Transverse colon (tissue), 4 donors: ENCODE measurements at regions not wholly inside any gene's neighbourhood (a gene's known extent, or its start where the extent isn't known, plus 50 kb on each side); places are given as distances from the start of the nearest gene placed in this dataset.

Experiments
- DNase-seq: peaks from one replicate; pipeline ENCODE4 v3.0.0-alpha.2; 2019
- H3K27ac ChIP-seq, 4 donors: fragments of 200-600 bp; sonication (generic); 2 replicates each; pipeline ENCODE4 v1.5.1; 2016 to 2018; ENCODE audit warnings: inconsistent platforms in 4 of 4
- H3K27me3 ChIP-seq: fragments of 200-600 bp; sonication (generic); 2 replicates; pipeline ENCODE4 v1.5.1; 2017; ENCODE audit warnings: inconsistent platforms
- H3K36me3 ChIP-seq, 4 donors: fragments of 200-600 bp; sonication (generic); 2 replicates each; pipeline ENCODE4 v1.5.1; 2017 to 2019; ENCODE audit warnings: inconsistent platforms in 4 of 4
- H3K4me1 ChIP-seq, 4 donors: fragments of 200-600 bp; sonication (generic); 2 replicates each; pipeline ENCODE4 v1.5.1; 2017 to 2020; ENCODE audit warnings: inconsistent platforms in 4 of 4
- H3K4me3 ChIP-seq, 4 donors: fragments of 200-600 bp; sonication (generic); 1 replicate in 1 of 4; 2 replicates in 3 of 4; pipeline versions ENCODE4 v1.5.1 to v1.6.1; 2017 to 2019; ENCODE audit warnings: inconsistent platforms in 4 of 4
- H3K9me3 ChIP-seq, 2 donors: fragments of 200-600 bp; sonication (generic); 2 replicates each; pipeline ENCODE4 v1.5.1; 2017 to 2019; ENCODE audit warnings: inconsistent platforms in 2 of 2
- EP300 ChIP-seq: sonication (generic); formaldehyde crosslinking; IDR thresholded peaks from one replicate; pipeline ENCODE4 v1.6.1; 2017; ENCODE audit warnings: antibody characterized with exemption, low read depth
- POLR2A ChIP-seq: fragments of 450-650 bp; IDR thresholded peaks from one replicate; pipeline ENCODE4 v1.6.1; 2016; ENCODE audit warnings: antibody characterized with exemption, mild to moderate bottlenecking, moderate library complexity
- POLR2AphosphoS5 ChIP-seq, 3 donors: sonication (generic); formaldehyde crosslinking; IDR thresholded peaks; one replicate each; pipeline ENCODE4 v1.6.1; 2016; ENCODE audit warnings: antibody characterized with exemption in 3 of 3
- WGBS, 2 donors: methylation state at CpG; one replicate each; pipeline ENCODE4 v1.1.5; 2018; ENCODE audit warnings: low coverage in 1 of 2; 5-methylcytosine and 5-hydroxymethylcytosine counted together
- in situ Hi-C, 4 donors: fragments of 200-750 bp; cut with MboI; loops; one replicate each; pipeline versions ENCODE4 v1.15.0 to v1.15.1; 2017; ENCODE audit warnings: low sequenced_read_pairs in 3 of 4, low pct_ligation_motif_present in 1 of 4, low pct_unique_long_range_greater_than_20kb in 1 of 4
- intact Hi-C: fragments of 100-400 bp; cut with DNase I; formaldehyde crosslinking; loops from one replicate; pipeline ENCODE4 v1.15.1; 2023; ENCODE audit warnings: low total_unique reads
- TF ChIP-seq, protein P1 (sequence below), 5 experiments: fragments of 200-600 bp in 3 of 5; fragments of 450-650 bp in 2 of 5; sonication (generic) in 3 of 5; IDR thresholded peaks; 1 replicate in 2 of 5; 2 replicates in 3 of 5; pipeline ENCODE4 v1.5.1; 2016 to 2017; ENCODE audit warnings: antibody characterized with exemption in 5 of 5, inconsistent platforms in 3 of 5, mild to moderate bottlenecking in 2 of 5, moderate library complexity in 1 of 5

DNA sequence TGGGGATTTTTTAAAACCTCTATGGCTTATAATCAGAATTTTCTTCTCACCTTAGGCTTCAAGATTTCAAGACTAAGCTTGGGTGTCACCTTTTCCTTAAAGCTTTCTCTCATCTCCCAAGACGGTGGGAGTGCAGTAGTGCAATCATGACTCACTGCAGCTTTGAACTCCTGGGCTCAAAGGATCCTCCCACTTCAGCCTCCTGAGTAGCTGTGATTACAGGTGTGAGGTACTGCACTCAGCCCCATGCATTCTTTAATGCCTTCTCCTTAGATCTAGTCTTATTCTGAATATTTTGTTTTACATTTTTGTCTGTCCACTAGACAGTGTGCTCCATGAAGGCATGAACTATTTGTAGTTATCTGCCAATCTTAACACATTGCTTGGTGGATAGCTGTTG is 55.7 kb upstream of the FAT3 start:
- H3K4me3 ChIP-seq, result no peak overlapping the region
- in situ Hi-C loops, result no loop called here
- H3K36me3 ChIP-seq, result no peaks in the 10 kb centered on the region
- no peaks in the 10 kb centered on the region for H3K4me1 ChIP-seq
- no peaks in the 10 kb centered on the region for H3K27me3 ChIP-seq
- intact Hi-C loops, result no loop called here
- 56 to 77% methylated on average over 1 of the region's 1 CpG for WGBS, 2 donors
- no peak overlapping the region for H3K27ac ChIP-seq
- no peak for DNase-seq
- H3K9me3 ChIP-seq, result no peaks in the 10 kb centered on the region
- TF ChIP-seq, protein P1, sequence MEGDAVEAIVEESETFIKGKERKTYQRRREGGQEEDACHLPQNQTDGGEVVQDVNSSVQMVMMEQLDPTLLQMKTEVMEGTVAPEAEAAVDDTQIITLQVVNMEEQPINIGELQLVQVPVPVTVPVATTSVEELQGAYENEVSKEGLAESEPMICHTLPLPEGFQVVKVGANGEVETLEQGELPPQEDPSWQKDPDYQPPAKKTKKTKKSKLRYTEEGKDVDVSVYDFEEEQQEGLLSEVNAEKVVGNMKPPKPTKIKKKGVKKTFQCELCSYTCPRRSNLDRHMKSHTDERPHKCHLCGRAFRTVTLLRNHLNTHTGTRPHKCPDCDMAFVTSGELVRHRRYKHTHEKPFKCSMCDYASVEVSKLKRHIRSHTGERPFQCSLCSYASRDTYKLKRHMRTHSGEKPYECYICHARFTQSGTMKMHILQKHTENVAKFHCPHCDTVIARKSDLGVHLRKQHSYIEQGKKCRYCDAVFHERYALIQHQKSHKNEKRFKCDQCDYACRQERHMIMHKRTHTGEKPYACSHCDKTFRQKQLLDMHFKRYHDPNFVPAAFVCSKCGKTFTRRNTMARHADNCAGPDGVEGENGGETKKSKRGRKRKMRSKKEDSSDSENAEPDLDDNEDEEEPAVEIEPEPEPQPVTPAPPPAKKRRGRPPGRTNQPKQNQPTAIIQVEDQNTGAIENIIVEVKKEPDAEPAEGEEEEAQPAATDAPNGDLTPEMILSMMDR (IDR thresholded peaks at IDR 0.05), result no peak
- TF ChIP-seq POLR2AphosphoS5 (IDR thresholded peaks at IDR 0.05) (no peak), POLR2A (no peak)

DNA sequence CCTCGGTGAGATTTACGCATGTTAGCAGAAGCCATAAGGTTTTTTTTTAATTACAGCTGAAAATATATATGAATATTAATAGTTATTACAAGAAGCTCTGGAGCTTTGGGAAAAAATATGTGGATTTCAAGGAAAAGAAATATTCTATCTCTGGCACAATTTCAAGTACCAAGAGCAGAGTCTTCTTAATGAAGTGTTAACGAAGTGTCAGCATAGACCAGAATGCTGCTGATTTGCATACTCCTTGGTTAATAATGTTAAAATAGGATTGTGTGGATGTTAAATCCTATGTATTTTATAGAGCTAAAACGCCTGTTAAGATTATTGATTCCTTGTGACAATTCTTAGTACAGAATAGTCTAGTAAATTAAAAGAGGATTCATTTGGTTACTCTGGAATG is 57.0 kb upstream of the FAT3 start:
- Histone ChIP-seq H3K36me3 (no peaks in the 10 kb centered on the region), H3K27ac (no peak overlapping the region), H3K9me3 (no peaks in the 10 kb centered on the region), H3K4me3 (no peak overlapping the region), H3K4me1 (no peaks in the 10 kb centered on the region), H3K27me3 (no peaks in the 10 kb centered on the region)
- in situ Hi-C loops (no loop called here), intact Hi-C loops (no loop called here)
- 84 to 86% methylated on average over 4 of the region's 4 CpGs for WGBS, 2 donors
- no peak for DNase-seq
- TF ChIP-seq POLR2AphosphoS5 (IDR thresholded peaks at IDR 0.05) (no peak), POLR2A (no peak), EP300 (no peak)
- TF ChIP-seq, protein P1 (IDR thresholded peaks at IDR 0.05), result no peak

DNA sequence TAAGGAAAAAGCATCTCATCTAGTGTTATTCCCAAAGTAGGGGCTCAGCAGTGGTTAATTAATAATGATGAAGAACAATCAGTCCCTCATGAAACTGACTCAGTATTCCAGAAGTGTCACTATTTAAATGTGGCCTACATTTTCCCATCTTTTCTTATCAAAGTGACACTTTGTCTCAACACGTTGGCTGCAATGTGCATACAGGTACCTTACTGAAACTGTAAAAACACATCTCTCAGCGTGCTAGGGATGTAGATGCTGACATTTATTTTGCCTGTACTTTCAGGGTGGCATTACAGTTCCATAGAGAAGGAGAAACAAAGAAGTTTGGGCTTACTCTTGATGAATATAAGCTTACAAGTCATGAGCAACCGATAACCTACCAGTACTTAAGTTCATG is 58.3 kb upstream of the FAT3 start:
- H3K4me3 ChIP-seq, result no peak overlapping the region
- no peak overlapping the region for H3K27ac ChIP-seq
- in situ Hi-C loops (no loop called here), intact Hi-C loops (no loop called here)
- no peaks in the 10 kb centered on the region for H3K27me3 ChIP-seq
- TF ChIP-seq, protein P1 (IDR thresholded peaks at IDR 0.05), result no peak
- TF ChIP-seq POLR2AphosphoS5 (IDR thresholded peaks at IDR 0.05), result no peak
- DNase-seq, result no peak
- 78% methylated on average over 3 of the region's 3 CpGs; no CpG with 5 or more reads in 1 of the 2 donors for WGBS, 2 donors
- no peaks in the 10 kb centered on the region for H3K36me3 ChIP-seq
- H3K9me3 ChIP-seq, result no peaks in the 10 kb centered on the region
- H3K4me1 ChIP-seq, result no peaks in the 10 kb centered on the region

DNA sequence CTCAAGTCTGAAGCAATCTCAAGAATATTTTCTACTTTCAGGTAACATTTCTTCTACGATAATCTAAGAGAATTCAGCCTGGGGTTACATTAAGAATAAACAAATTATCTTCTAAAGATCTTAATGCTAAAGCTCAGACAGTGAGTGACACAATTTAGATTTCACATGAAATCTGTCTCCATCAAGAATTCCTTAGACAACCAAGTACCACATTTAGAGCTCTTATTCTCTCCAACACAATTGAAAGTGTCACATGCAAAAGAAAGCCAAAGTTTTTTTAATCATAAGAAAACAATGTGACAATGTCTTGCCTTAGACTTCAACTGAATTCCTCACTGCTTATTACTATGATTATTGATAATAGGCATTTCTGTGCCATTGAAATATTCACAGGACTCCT is 60.7 kb upstream of the FAT3 start:
- Histone ChIP-seq H3K4me1 (no peaks in the 10 kb centered on the region), H3K36me3 (no peaks in the 10 kb centered on the region), H3K27me3 (no peaks in the 10 kb centered on the region), H3K9me3 (no peaks in the 10 kb centered on the region), H3K4me3 (no peak overlapping the region), H3K27ac (no peak overlapping the region)
- DNase-seq, result no peak
- intact Hi-C loops (no loop called here), in situ Hi-C loops (no loop called here)
- 81 to 82% methylated on average over 1 of the region's 1 CpG for WGBS, 2 donors
- TF ChIP-seq, protein P1 (IDR thresholded peaks at IDR 0.05), result no peak
- TF ChIP-seq POLR2AphosphoS5 (IDR thresholded peaks at IDR 0.05) (no peak), POLR2A (no peak), EP300 (no peak)
